Spleen (tissue), 7 donors: ENCODE measurements at regions not wholly inside any gene's neighbourhood (a gene's known extent, or its start where the extent isn't known, plus 50 kb on each side); places are given as distances from the start of the nearest gene placed in this dataset.

Source experiments
- POLR2A ChIP-seq, 3 donors: fragments of 450-650 bp; IDR thresholded peaks; one replicate each; pipeline ENCODE4 v1.5.1; 2017; ENCODE audit warnings: antibody characterized with exemption in 3 of 3, mild to moderate bottlenecking in 1 of 3
- POLR2AphosphoS5 ChIP-seq, 3 donors: sonication (generic); formaldehyde crosslinking; IDR thresholded peaks; one replicate each; pipeline ENCODE4 v1.5.1; 2017; ENCODE audit warnings: antibody characterized with exemption in 3 of 3
- TF ChIP-seq, protein P1 (sequence below), 11 experiments: fragments of 200-600 bp in 7 of 11; fragments of 450-650 bp in 4 of 11; sonication (generic) in 4 of 11; IDR thresholded peaks in 8 of 11; conservative IDR thresholded peaks in 3 of 11; 1 replicate in 7 of 11; 2 replicates in 4 of 11; pipeline versions ENCODE4 v1.4.0 to v1.8.0; 2016 to 2021; ENCODE audit warnings: antibody characterized with exemption in 11 of 11, inconsistent platforms in 4 of 11, mild to moderate bottlenecking in 1 of 11
- donor health status: DM: no; HTN: no; CAD: no; lungs with moderate emphysema.
- donor health status: DM: no; HTN: no; CAD: no.
- donor health status: DM: no; HTN: no; CAD: no.

DNA sequence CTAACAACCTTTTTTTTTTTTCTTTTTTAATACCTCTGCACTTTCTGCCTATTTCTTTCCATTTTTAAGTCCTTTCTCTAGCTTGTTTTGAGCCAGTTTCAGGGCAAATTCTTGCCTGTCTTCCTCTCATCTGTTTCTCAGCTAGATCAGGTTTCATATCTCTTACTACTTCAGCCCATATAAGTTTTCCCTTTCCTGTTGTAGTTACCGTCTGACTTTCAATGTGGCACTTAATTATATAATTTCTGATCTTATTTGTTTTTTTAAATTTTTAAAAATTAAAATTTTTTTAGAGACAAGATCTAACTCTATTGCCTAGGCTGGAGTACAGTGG is 104.7 kb upstream of the ELL2 start:
- TF ChIP-seq, protein P1, sequence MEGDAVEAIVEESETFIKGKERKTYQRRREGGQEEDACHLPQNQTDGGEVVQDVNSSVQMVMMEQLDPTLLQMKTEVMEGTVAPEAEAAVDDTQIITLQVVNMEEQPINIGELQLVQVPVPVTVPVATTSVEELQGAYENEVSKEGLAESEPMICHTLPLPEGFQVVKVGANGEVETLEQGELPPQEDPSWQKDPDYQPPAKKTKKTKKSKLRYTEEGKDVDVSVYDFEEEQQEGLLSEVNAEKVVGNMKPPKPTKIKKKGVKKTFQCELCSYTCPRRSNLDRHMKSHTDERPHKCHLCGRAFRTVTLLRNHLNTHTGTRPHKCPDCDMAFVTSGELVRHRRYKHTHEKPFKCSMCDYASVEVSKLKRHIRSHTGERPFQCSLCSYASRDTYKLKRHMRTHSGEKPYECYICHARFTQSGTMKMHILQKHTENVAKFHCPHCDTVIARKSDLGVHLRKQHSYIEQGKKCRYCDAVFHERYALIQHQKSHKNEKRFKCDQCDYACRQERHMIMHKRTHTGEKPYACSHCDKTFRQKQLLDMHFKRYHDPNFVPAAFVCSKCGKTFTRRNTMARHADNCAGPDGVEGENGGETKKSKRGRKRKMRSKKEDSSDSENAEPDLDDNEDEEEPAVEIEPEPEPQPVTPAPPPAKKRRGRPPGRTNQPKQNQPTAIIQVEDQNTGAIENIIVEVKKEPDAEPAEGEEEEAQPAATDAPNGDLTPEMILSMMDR (IDR thresholded peaks at IDR 0.05 in 8 of 11, conservative IDR thresholded peaks at IDR 0.05 in 3 of 11), result no peak
- TF ChIP-seq POLR2A (IDR thresholded peaks at IDR 0.05), result no peak
- TF ChIP-seq POLR2AphosphoS5 (IDR thresholded peaks at IDR 0.05), result no peak
